Breast epithelium (tissue), 3 donors: ENCODE measurements at regions not wholly inside any gene's neighbourhood (a gene's known extent, or its start where the extent isn't known, plus 50 kb on each side); places are given as distances from the start of the nearest gene placed in this dataset.

Source experiments
- CTCF ChIP-seq, 3 donors: fragments of 450-650 bp; IDR thresholded peaks; one replicate each; pipeline ENCODE4 v1.5.1; 2016 to 2017; ENCODE audit warnings: antibody characterized with exemption in 3 of 3, mild to moderate bottlenecking in 3 of 3, moderate library complexity in 3 of 3
- POLR2A ChIP-seq: fragments of 450-650 bp; IDR thresholded peaks from one replicate; pipeline ENCODE4 v1.6.1; 2016; ENCODE audit warnings: antibody characterized with exemption, mild to moderate bottlenecking, moderate library complexity
- POLR2AphosphoS5 ChIP-seq, 3 donors: sonication (generic); formaldehyde crosslinking; IDR thresholded peaks; one replicate each; pipeline ENCODE4 v1.6.1; 2017; ENCODE audit warnings: antibody characterized with exemption in 3 of 3

DNA sequence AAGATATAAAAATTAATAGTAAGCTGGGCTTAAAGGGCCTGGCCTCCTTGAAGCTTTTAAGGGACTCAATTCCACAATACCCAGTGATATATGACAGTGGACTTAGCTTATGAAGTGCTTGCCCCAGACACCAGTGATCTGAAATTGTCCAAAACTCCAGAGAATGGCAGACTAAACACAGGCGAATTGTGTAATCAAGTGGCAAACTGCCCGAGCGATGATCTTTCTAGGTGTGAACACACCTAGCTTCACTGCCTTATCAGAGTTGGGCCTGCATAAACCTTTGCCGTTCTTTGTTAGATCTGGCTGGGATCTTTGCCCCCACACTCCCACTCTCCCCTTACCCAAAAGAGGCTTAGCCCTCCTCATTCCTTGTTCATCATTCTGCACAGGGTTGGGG, 62.5 kb upstream of the SH3RF1 start:
- TF ChIP-seq CTCF (IDR thresholded peaks at IDR 0.05) (no peak), POLR2A (no peak), POLR2AphosphoS5 (IDR thresholded peaks at IDR 0.05) (no peak)
